Neural cell (in vitro differentiated cells): ENCODE measurements at regions not wholly inside any gene's neighbourhood (a gene's known extent, or its start where the extent isn't known, plus 50 kb on each side); places are given as distances from the start of the nearest gene placed in this dataset.

Experiments
- H2AFZ ChIP-seq: fragments of 200-600, 300-800 bp; sonication (generic), shearing (Covaris generic); 2 replicates; pipeline ENCODE4 v1.6.0; 2014; ENCODE audit warnings: low read depth, mild to moderate bottlenecking, antibody characterized with exemption, low read length, moderate library complexity
- H3F3A ChIP-seq: fragments of 200-600 bp; shearing (Covaris generic); 2 replicates; pipeline ENCODE4 v1.6.1; 2016; ENCODE audit warnings: mild to moderate bottlenecking, moderate library complexity, mixed read lengths, antibody characterized with exemption, low read length; ENCODE audit not compliant: insufficient read depth, poor library complexity, severe bottlenecking
- H3K27ac ChIP-seq: fragments of 200-600, 300-800 bp; sonication (generic), shearing (Covaris generic); 2 replicates; pipeline ENCODE4 v1.5.1; 2014; ENCODE audit warnings: mild to moderate bottlenecking, low read length, moderate library complexity
- H3K27me3 ChIP-seq: fragments of 300-800, 200-600 bp; sonication (generic), shearing (Covaris generic); 2 replicates; pipeline ENCODE4 v1.6.0; 2014; ENCODE audit warnings: mild to moderate bottlenecking, low read depth, low read length, moderate library complexity; ENCODE audit not compliant: insufficient read depth
- H3K36me3 ChIP-seq: fragments of 300-800, 200-600 bp; sonication (generic), shearing (Covaris generic); 2 replicates; pipeline ENCODE4 v1.5.1; 2014; ENCODE audit warnings: mild to moderate bottlenecking, antibody characterized with exemption, low read length, moderate library complexity; ENCODE audit not compliant: insufficient read depth
- H3K4me2 ChIP-seq: fragments of 300-800, 200-600 bp; sonication (generic), shearing (Covaris generic); 2 replicates; pipeline ENCODE4 v1.6.0; 2014; ENCODE audit warnings: mild to moderate bottlenecking, low read length
- H3K4me3 ChIP-seq: fragments of 300-800, 200-600 bp; sonication (generic), shearing (Covaris generic); 2 replicates; pipeline ENCODE4 v1.5.1; 2014; ENCODE audit warnings: mild to moderate bottlenecking, low read length, moderate library complexity
- H3K79me2 ChIP-seq: fragments of 200-600 bp; shearing (Covaris generic); replicated peaks from 2 replicates; pipeline ENCODE4 v1.6.0; 2014; ENCODE audit warnings: mild to moderate bottlenecking, low read length, moderate library complexity; ENCODE audit not compliant: insufficient read depth
- H3K9ac ChIP-seq: fragments of 300-800, 200-600 bp; sonication (generic), shearing (Covaris generic); 2 replicates; pipeline ENCODE4 v1.6.1; 2016; ENCODE audit warnings: mild to moderate bottlenecking, low read length, mixed read lengths
- H3K9me2 ChIP-seq: fragments of 200-600 bp; shearing (Covaris generic); 2 replicates; pipeline ENCODE4 v1.6.1; 2016; ENCODE audit warnings: mild to moderate bottlenecking, low read length, mixed read lengths; ENCODE audit not compliant: insufficient read depth
- H3K9me3 ChIP-seq: fragments of 200-600, 300-800 bp; sonication (generic), shearing (Covaris generic); 2 replicates; pipeline ENCODE4 v1.6.1; 2016; ENCODE audit warnings: mild to moderate bottlenecking, mixed run types, low read length, moderate library complexity, mixed read lengths
- H4K20me1 ChIP-seq: fragments of 200-600 bp; shearing (Covaris generic); 2 replicates; pipeline ENCODE4 v1.6.1; 2016; ENCODE audit warnings: mild to moderate bottlenecking, mixed run types; ENCODE audit not compliant: insufficient read depth
- EP300 ChIP-seq: fragments of 450-650 bp; conservative IDR thresholded peaks from 2 replicates; pipeline ENCODE4 v1.6.1; 2014; ENCODE audit warnings: antibody characterized with exemption, mild to moderate bottlenecking, moderate library complexity; ENCODE audit not compliant: poor library complexity, severe bottlenecking
- EZH2 ChIP-seq: fragments of 200-600, 300-800 bp; shearing (Covaris generic), sonication (generic); IDR thresholded peaks from 2 replicates; pipeline ENCODE4 v1.6.1; 2014; ENCODE audit warnings: antibody characterized with exemption, low read length, borderline replicate concordance, mild to moderate bottlenecking; ENCODE audit not compliant: insufficient read depth, poor library complexity, severe bottlenecking
- MXI1 ChIP-seq: fragments of 450-650 bp; conservative IDR thresholded peaks from 2 replicates; pipeline ENCODE4 v1.6.1; 2014; ENCODE audit warnings: antibody characterized with exemption, mild to moderate bottlenecking; ENCODE audit not compliant: poor library complexity, severe bottlenecking
- POLR2AphosphoS5 ChIP-seq: IDR thresholded peaks from 2 replicates; pipeline ENCODE4 v1.6.1; 2012
- RAD21 ChIP-seq: fragments of 450-650 bp; conservative IDR thresholded peaks from 2 replicates; pipeline ENCODE4 v1.6.1; 2014; ENCODE audit warnings: antibody characterized with exemption, mild to moderate bottlenecking, moderate library complexity
- SMC3 ChIP-seq: fragments of 450-650 bp; conservative IDR thresholded peaks from 2 replicates; pipeline ENCODE4 v1.6.1; 2014; ENCODE audit warnings: antibody characterized with exemption, mild to moderate bottlenecking, moderate library complexity; ENCODE audit not compliant: poor library complexity
- TAF1 ChIP-seq: IDR thresholded peaks from 2 replicates; pipeline ENCODE4 v1.6.1; 2012; ENCODE audit warnings: low read depth
- TF ChIP-seq, protein P1 (sequence below): fragments of 450-650 bp; IDR thresholded peaks from 2 replicates; pipeline ENCODE4 v1.5.1; 2014; ENCODE audit warnings: antibody characterized with exemption, mild to moderate bottlenecking, moderate library complexity; ENCODE audit not compliant: poor library complexity, severe bottlenecking
- TF ChIP-seq, protein P2 (sequence below): IDR thresholded peaks from 2 replicates; pipeline ENCODE4 v1.6.1; 2012; ENCODE audit warnings: borderline replicate concordance

DNA sequence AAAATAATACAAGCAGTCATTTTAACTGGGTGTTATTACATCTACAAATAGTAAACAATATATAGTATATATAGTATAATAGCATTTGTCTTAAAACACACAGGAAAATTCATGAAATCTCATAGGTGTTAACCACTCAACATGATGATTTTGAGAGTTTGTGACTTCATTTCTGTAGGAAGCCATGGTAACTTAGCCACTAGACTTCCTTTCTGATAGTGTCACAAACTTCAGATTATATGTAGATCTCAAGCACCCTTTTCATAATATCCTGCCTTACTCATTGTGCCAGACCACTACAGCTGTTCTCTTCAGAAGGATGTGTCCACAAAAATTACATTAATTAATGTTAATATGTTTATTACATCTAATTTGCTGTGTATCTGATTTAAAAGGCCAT is 1250.6 kb downstream of the ADGRL3 start:
- Histone ChIP-seq H3K4me2 (no peak overlapping the region), H3F3A (no peaks in the 10 kb centered on the region), H3K4me3 (no peak overlapping the region), H3K9me3 (no peaks in the 10 kb centered on the region), H4K20me1 (no peaks in the 10 kb centered on the region), H3K27ac (no peak overlapping the region), H3K9ac (no peak overlapping the region), H2AFZ (no peak overlapping the region), H3K9me2 (no peaks in the 10 kb centered on the region), H3K27me3 (no peaks in the 10 kb centered on the region), H3K36me3 (no peaks in the 10 kb centered on the region), H3K79me2 (no peaks in the 10 kb centered on the region)
- TF ChIP-seq TAF1 (no peak), POLR2AphosphoS5 (no peak), EZH2 (no peak), MXI1 (no peak), EP300 (no peak), RAD21 (no peak), SMC3 (no peak)
- TF ChIP-seq, protein P1, sequence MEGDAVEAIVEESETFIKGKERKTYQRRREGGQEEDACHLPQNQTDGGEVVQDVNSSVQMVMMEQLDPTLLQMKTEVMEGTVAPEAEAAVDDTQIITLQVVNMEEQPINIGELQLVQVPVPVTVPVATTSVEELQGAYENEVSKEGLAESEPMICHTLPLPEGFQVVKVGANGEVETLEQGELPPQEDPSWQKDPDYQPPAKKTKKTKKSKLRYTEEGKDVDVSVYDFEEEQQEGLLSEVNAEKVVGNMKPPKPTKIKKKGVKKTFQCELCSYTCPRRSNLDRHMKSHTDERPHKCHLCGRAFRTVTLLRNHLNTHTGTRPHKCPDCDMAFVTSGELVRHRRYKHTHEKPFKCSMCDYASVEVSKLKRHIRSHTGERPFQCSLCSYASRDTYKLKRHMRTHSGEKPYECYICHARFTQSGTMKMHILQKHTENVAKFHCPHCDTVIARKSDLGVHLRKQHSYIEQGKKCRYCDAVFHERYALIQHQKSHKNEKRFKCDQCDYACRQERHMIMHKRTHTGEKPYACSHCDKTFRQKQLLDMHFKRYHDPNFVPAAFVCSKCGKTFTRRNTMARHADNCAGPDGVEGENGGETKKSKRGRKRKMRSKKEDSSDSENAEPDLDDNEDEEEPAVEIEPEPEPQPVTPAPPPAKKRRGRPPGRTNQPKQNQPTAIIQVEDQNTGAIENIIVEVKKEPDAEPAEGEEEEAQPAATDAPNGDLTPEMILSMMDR = no peak
- TF ChIP-seq, protein P2, sequence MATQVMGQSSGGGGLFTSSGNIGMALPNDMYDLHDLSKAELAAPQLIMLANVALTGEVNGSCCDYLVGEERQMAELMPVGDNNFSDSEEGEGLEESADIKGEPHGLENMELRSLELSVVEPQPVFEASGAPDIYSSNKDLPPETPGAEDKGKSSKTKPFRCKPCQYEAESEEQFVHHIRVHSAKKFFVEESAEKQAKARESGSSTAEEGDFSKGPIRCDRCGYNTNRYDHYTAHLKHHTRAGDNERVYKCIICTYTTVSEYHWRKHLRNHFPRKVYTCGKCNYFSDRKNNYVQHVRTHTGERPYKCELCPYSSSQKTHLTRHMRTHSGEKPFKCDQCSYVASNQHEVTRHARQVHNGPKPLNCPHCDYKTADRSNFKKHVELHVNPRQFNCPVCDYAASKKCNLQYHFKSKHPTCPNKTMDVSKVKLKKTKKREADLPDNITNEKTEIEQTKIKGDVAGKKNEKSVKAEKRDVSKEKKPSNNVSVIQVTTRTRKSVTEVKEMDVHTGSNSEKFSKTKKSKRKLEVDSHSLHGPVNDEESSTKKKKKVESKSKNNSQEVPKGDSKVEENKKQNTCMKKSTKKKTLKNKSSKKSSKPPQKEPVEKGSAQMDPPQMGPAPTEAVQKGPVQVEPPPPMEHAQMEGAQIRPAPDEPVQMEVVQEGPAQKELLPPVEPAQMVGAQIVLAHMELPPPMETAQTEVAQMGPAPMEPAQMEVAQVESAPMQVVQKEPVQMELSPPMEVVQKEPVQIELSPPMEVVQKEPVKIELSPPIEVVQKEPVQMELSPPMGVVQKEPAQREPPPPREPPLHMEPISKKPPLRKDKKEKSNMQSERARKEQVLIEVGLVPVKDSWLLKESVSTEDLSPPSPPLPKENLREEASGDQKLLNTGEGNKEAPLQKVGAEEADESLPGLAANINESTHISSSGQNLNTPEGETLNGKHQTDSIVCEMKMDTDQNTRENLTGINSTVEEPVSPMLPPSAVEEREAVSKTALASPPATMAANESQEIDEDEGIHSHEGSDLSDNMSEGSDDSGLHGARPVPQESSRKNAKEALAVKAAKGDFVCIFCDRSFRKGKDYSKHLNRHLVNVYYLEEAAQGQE = no peak

DNA sequence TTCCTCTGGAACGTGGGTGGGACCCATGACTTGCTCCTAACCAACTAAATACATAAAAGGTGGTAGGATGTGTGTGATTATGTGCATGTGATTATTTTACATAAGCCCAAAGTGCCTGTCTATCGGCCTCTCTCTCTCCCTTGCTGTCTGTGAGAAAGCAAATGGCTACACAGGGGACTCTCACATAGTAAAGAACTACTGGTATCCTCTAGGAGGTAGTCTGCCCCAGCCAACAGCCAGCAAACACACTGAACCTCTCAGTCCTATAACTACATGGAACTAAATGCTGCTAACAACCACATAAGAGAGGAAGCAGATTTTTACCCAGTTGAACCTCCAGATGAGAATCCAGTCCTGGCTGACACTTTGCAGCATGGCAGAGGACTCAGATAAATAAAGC is 1249.4 kb downstream of the ADGRL3 start:
- Histone ChIP-seq H2AFZ (no peak overlapping the region), H3K79me2 (no peaks in the 10 kb centered on the region), H3F3A (no peaks in the 10 kb centered on the region), H3K27me3 (no peaks in the 10 kb centered on the region), H3K9me2 (no peaks in the 10 kb centered on the region), H4K20me1 (no peaks in the 10 kb centered on the region), H3K9ac (no peak overlapping the region), H3K27ac (no peak overlapping the region), H3K9me3 (no peaks in the 10 kb centered on the region), H3K4me3 (no peak overlapping the region), H3K36me3 (no peaks in the 10 kb centered on the region), H3K4me2 (no peak overlapping the region)
- no peak for TF ChIP-seq POLR2AphosphoS5
- no peak for TF ChIP-seq EP300
- TF ChIP-seq, protein P2 = no peak
- TF ChIP-seq SMC3 = no peak
- no peak for TF ChIP-seq RAD21
- TF ChIP-seq TAF1 = no peak
- TF ChIP-seq, protein P1 = no peak
- no peak for TF ChIP-seq MXI1
- no peak for TF ChIP-seq EZH2
